HG02588 (cell line): ENCODE measurements at regions not wholly inside any gene's neighbourhood (a gene's known extent, or its start where the extent isn't known, plus 50 kb on each side); places are given as distances from the start of the nearest gene placed in this dataset.
"Not testable (repeated sequence)": the region's sequence is repeated elsewhere in the genome, so short reads cannot be mapped to it uniquely, and the experiment has no call there.

Source experiments
- ATAC-seq: cut with Tn5 transposase; IDR thresholded peaks from one replicate; pipeline ENCODE4 v1.9.1; 2021; ENCODE audit warnings: mild to moderate bottlenecking, moderate library complexity; ENCODE audit not compliant: unreplicated experiment

DNA sequence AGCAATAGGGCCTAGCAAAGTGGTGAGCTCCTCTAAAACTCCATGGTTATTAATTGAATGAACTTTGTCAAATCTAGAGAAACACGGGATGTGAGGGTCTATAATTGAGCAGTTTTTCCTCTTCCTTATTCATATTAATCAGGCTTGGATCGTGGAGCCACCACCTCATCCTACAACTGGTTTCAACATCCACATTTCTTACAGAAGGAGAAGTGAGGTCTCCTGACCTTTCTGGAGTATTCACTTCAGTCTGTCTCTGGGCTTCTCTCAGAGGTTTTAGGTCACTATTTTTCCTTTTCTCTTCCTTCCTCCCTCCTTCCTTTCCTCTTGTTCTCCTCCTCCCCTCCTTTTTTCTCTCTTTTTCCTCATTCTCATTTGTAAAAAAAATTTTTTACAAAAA lies 177.3 kb upstream of the ACTBL2 start:
- no peak for ATAC-seq

DNA sequence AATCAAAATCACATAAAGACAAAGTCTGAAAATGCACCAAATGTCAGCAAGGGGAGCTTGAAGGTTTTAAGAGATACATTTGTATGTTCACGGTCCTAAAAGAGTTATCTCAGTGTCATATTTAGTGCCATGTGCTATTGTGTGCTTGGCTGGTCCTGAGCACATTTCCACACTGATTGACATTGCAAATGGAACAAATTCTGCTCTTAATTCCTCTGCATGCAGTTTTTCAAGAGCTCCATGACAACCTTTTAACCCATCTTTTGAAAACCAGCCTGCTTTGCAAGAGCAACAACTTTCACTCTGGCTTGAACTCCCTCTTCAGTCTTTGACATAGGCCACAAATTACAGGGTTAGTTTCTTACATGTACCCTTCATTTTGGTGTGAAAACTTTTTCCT lies 175.4 kb upstream of the ACTBL2 start:
- ATAC-seq, result no peak

GRCh38 chr5:57655228-57655627 lies 172.6 kb upstream of the ACTBL2 start:
- no peak for ATAC-seq

- no peak for ATAC-seq
Measured at GRCh38 chr5:57653636-57654290, 171.2 kb upstream of the ACTBL2 start.

- no peak for ATAC-seq
Measured at GRCh38 chr5:57651127-57651526, 168.5 kb upstream of the ACTBL2 start.

DNA sequence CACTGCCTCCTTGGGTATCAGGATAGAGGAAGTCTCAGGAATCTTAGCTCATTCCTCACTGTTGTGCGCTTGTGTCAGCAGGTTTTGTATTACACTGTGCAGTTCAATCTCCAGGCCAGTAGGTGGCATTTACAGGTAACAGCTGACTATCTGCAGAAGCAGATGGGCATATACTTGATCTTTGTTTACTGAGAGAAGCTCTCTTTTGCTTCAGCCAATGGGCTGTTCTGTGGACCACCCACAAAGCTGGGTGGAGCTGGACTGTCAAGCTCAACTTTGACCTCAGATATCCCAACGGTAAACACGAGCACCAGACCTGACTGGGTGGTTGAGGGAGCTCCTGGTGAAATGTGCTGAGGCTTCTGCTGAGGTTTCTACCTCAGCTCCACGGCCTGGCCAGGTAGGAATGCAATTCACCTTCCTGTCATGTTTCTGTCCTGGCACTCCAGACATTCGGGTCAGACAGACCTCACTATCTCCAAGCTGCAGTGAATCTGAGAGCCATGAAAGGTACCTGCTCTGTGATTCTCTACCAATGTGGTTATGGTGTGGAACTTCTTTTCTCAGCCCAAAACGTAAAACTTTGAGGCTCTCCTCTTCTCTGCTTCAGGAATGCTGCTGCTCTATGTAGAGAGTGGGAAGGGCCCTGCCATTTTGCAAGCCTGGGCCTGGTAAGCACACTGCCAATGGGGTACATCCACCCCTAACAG lies 167.9 kb upstream of the ACTBL2 start:
- peak; percentile 97 for ATAC-seq

DNA sequence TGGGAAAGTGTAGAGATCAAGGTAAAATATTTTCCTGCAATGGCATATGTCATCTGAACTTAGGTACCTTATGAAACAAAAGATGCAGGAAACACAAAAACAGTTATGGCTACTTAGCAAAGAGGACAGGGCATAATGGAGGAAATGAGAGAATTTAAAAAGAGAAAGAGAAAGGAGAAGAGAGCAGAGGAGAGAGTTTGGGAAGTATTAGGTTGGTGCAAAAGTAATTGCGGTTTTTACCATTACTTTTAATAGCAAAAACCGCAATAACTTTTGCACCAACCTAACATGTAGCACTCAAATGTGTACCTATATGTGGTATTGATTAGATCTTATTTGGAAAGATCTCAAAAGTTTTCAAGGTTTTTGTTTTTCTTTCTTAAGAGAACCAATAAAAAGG lies 160.1 kb upstream of the ACTBL2 start:
- ATAC-seq, result no peak

DNA sequence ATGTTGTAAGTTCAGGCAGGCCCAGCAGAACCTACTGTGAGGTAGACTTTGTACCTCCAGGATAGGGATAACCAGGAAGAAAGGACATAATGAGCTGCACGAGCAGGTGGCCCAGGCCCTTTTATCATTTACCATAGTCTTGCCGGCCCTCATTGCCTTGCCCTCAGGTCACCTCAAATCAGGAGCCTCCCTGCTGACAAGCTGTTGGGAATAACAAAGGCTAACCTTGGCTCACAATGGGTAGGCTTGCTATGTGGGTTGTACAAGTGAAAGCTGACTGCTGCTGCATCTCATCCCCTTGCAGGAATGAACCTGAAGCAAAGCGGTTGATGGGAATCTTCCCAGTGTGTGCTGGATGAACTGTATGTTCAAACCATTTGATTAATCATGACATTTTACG lies 159.5 kb upstream of the ACTBL2 start:
- no peak for ATAC-seq

DNA sequence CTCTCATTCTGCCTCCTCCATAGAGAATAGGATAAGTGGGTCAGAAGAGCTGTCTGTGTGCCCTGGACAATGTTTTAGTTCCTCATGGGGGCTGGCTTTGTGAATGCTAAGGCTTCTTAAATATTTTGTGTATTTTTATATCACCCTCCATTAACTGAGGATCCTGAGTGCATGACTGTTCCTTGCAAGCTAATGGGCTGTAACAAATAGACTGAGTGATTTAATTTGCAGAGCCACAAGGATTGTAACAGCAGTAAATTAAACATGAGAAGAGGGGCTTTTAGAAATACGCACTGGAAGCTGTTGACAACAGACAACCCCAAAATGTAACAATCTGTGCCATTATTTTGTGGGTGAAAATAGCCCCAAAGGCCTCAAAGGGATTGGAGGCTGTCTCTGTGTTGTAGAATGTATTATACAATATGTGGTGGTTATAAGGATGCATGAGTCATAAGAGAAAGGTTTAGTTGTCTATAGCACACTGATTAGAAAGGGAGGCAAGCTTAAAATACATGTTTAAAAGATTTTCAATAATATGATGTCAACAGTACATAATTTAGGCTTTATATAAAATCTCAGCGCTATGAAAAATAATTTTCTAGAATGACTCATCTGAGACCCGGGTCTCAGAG lies 152.7 kb upstream of the ACTBL2 start:
- no peak for ATAC-seq

DNA sequence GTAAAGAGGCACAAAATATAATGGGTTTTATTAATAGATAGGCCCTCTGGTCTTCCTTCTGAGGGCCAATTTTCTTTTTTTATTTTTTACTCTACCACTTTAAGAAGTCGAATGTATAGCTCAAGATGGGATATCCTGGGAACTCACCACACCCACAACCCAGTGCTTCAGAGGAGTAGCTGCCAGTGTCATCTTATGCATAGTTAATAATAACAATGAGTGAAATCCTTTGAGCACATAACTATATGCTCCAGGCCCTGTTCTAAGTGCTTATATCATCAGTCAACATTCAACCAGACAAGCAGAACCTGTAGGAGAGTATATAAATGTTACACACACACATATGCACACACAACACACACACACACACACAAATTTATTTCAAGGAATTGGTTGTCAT lies 150.3 kb upstream of the ACTBL2 start:
- no peak for ATAC-seq

DNA sequence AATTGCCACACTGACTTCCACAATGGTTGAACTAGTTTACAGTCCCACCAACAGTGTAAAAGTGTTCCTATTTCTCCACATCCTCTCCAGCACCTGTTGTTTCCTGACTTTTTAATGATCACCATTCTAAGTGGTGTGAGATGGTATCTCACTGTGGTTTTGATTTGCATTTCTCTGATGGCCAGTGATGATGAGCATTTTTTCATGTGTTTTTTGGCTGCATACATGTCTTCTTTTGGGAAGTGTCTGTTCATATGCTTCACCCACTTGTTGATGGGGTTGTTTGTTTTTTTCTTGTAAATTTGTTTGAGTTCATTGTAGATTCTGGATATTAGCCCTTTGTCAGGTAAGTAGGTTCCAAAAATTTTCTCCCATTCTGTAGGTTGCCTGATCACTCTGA lies 148.5 kb upstream of the ACTBL2 start:
- not testable (repeated sequence) for ATAC-seq

DNA sequence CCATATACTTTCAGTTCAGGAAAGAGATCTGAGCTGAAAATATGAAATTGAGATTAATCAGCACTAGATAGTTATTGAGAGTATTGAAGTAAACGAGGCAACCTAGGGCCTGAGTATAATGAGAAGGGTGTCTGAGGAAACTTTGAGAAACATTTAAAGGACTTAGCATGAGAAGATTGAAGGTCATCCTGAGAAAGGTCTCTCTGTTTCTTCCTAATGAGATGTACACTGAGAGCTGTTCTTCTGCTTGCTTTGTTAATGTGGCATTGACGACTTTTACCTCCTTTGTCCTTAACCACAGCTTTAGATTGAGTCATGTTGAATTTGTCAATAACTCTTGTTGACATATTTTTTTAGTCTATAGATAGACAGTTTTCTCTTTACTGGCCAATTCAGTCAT lies 145.1 kb upstream of the ACTBL2 start:
- ATAC-seq, result no peak

DNA sequence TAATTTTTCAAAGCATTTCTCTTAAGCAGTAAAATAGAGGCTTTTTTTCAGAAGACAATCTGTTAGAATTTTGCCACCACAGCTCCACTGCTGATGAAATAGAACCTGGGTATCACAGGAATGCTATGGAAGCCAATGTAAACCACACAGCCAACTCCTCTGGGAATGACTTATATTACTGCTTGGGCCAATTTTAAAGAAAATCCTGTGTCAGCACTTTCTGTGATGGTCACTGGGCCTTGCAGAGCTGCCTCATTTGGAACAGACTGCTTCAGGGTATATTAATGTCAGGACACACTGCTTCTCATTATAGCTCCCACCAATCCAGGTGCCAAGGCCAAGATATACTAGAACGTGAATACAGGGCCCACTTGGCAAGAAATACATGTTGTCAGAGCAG lies 144.1 kb upstream of the ACTBL2 start:
- no peak for ATAC-seq

- ATAC-seq, result no peak
Measured at GRCh38 chr5:57621624-57622023, 139.0 kb upstream of the ACTBL2 start.

- ATAC-seq, result no peak
Measured at GRCh38 chr5:57618767-57619381, 136.3 kb upstream of the ACTBL2 start.

DNA sequence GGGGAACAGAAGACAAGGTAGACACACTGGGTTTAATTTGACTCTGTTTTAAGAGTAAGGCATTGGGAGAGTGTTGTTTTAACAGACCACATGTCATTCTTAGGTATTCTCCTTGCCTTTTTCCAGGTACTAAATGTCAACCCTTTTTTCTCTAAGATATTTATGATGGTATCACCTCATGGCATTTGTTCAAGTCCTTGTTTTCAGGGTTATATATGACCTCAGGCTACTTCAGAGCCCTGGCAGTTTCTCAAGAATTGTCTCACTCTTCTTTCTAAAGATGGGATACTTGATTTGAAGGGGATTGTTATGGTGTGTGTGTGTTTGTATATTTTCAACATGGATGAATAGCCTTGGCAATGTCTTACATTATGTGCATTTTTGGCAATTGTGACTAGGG lies 131.1 kb upstream of the ACTBL2 start:
- ATAC-seq, result no peak

- ATAC-seq, result no peak
Measured at GRCh38 chr5:57611177-57611576, 128.6 kb upstream of the ACTBL2 start.

DNA sequence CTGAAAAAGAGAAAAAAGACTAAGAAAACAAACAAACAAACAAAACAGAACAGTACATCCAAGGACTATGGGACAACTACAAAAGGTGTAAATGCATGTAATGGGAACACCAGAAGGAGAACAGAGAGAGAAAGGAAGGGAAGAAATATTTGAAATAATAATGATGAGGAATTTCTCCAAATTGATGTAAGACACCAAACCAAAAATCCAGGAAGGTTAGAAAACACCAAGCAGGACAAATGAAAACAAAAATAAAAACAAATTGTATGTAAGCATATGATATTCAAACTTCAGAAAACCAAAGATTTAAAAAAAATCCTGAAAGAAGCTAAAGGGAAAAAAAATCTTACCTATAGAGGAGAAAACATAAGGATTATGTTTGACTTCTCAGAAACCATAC lies 125.9 kb upstream of the ACTBL2 start:
- no peak for ATAC-seq

DNA sequence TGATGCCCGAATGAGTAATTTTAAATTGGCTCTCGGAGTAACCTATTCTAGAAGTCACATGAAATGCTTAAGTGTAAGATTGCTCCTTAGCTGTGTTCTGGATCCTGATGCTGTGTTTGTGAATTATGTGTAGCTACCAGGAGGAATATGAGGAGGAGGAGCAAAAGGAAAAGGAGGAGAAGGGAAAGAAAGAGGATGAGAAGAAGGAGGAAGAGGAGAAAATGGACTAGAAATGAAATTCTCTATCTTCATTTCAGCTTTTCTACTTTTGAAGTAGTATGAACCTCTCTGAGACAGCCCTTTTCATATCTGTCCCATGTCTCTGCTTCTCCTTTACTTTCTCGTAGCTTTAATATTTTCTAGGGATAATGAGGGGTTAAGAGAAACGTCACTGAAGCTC lies 119.4 kb upstream of the ACTBL2 start:
- no peak for ATAC-seq

DNA sequence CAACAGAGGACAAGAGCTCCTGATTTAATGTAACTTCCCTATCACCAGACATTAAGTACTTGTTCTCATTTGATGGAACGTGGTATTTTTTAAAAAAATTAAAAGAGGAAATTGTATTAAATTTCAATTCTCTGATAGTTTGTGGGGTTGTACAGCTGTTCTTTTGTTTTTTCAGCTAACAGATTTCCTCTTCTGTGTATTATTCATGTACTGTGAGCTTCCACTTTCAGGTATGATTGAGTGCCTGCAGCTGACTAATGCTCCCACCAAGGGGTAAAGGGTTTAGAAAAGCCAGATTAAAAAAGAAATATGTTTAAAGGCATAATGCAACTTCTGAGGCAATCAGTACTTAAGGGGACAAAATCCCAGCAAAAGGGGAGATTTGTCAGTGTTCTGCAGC lies 117.7 kb upstream of the ACTBL2 start:
- ATAC-seq, result no peak

GRCh38 chr5:57598756-57599155 lies 116.1 kb upstream of the ACTBL2 start:
- no peak for ATAC-seq

- no peak for ATAC-seq
Measured at GRCh38 chr5:57598097-57598496, 115.5 kb upstream of the ACTBL2 start.
